ENCODE measurements at regions not wholly inside any gene's neighbourhood (a gene's known extent, or its start where the extent isn't known, plus 50 kb on each side); places are given as distances from the start of the nearest gene placed in this dataset.
"Not testable (repeated sequence)": the region's sequence is repeated elsewhere in the genome, so short reads cannot be mapped to it uniquely, and the experiment has no call there.

DNA sequence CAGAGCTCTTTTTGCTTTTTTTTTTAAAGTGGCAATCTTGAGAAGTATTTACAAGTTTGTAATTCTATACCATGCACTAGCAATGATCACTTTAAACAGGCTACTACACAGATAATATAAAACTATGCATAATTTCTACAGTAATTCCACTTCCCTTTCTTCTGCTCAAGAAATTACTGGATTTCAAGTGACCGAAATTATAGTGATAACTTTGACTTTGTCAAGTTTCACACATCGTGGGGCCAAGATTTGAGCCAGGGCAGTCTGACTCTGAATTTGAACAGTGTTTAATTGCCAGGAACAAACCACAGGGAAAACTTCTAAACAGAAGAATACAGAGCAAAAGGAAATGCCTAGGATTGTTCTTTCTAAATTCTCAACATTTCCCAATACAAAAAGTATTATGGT lies 288.3 kb upstream of the MKLN1 start:
- DNase-seq: no peak
- Histone ChIP-seq H3K27me3 (ENCODE audit: control insufficient read depth in 1 of 2, insufficient read depth in 2 of 2, low read length in 2 of 2) (no peaks in the 10 kb centered on the region), H3K27ac (ENCODE audit: low read depth in 1 of 2, low read length in 2 of 2) (no peak overlapping the region), H3K9me3 (ENCODE audit: control insufficient read depth in 1 of 2, insufficient read depth in 1 of 2, low read length in 2 of 2) (no peaks in the 10 kb centered on the region), H3K4me3 (ENCODE audit: low read length) (no peak overlapping the region), H3K36me3 (ENCODE audit: insufficient read depth, low read length) (peaks cover 13% of the 10 kb centered on the region), H3K4me1 (ENCODE audit: insufficient read depth, low read length) (peaks cover 32% of the 10 kb centered on the region)
- TF ChIP-seq, protein P1, sequence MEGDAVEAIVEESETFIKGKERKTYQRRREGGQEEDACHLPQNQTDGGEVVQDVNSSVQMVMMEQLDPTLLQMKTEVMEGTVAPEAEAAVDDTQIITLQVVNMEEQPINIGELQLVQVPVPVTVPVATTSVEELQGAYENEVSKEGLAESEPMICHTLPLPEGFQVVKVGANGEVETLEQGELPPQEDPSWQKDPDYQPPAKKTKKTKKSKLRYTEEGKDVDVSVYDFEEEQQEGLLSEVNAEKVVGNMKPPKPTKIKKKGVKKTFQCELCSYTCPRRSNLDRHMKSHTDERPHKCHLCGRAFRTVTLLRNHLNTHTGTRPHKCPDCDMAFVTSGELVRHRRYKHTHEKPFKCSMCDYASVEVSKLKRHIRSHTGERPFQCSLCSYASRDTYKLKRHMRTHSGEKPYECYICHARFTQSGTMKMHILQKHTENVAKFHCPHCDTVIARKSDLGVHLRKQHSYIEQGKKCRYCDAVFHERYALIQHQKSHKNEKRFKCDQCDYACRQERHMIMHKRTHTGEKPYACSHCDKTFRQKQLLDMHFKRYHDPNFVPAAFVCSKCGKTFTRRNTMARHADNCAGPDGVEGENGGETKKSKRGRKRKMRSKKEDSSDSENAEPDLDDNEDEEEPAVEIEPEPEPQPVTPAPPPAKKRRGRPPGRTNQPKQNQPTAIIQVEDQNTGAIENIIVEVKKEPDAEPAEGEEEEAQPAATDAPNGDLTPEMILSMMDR (IDR thresholded peaks at IDR 0.05): no peak
- Mint-ChIP-seq H3K4me1 (ENCODE audit: low read depth) (peaks cover 81% of the 10 kb centered on the region), H3K27ac (peak overlapping the region; percentile 19), H3K27me3 (no peaks in the 10 kb centered on the region), H3K4me3 (peak overlapping the region; percentile 3), H3K36me3 (ENCODE audit: low read depth) (peaks cover 66% of the 10 kb centered on the region), H3K9me3 (no peaks in the 10 kb centered on the region)
- POLR2A ChIA-PET: interaction anchor here (1.1 to 2.0 kb wide), 5 partner anchors 18 to 142 kb away, joined by 4 to 10 read pairs (median 5); no protein-coding TSS in a partner anchor
- ATAC-seq (ENCODE audit: poor library complexity): no peak
- intact Hi-C loops (cut with DNase I, micrococcal nuclease): loop anchor here in 1 of 2 experiments (10.0 kb wide), 1 partner anchor 55 kb away; no protein-coding TSS in a partner anchor
- CTCF ChIA-PET: interaction anchor here (0.7 to 2.2 kb wide), 11 partner anchors 12 to 264 kb away, joined by 3 to 14 read pairs (median 4); no protein-coding TSS in a partner anchor

GRCh38 chr7:131039836-131040235 lies 287.8 kb upstream of the MKLN1 start:
- H3K4me3 Mint-ChIP-seq: peak overlapping the region; percentile 3
- intact Hi-C loops (cut with DNase I, micrococcal nuclease): loop anchor here (1.0 to 10.0 kb wide), 5 partner anchors 13 to 143 kb away; no protein-coding TSS in a partner anchor
- Histone ChIP-seq H3K36me3 (ENCODE audit: insufficient read depth, low read length) (peaks cover 12% of the 10 kb centered on the region), H3K4me1 (ENCODE audit: insufficient read depth, low read length) (peaks cover 27% of the 10 kb centered on the region), H3K9me3 (ENCODE audit: control insufficient read depth in 1 of 2, insufficient read depth in 1 of 2, low read length in 2 of 2) (no peaks in the 10 kb centered on the region), H3K27ac (ENCODE audit: low read depth in 1 of 2, low read length in 2 of 2) (no peak overlapping the region), H3K27me3 (ENCODE audit: control insufficient read depth in 1 of 2, insufficient read depth in 2 of 2, low read length in 2 of 2) (no peaks in the 10 kb centered on the region), H3K4me3 (ENCODE audit: low read length) (no peak overlapping the region)
- H3K27me3 Mint-ChIP-seq: no peaks in the 10 kb centered on the region
- ChIA-PET CTCF (interaction anchor here (0.6 to 2.2 kb wide), 25 partner anchors 10 to 263 kb away, joined by 3 to 14 read pairs (median 4); no protein-coding TSS in a partner anchor), POLR2A (interaction anchor here (0.6 to 2.0 kb wide), 11 partner anchors 15 to 288 kb away, joined by 3 to 10 read pairs (median 4); partner anchors contain the start of gene MKLN1)
- ATAC-seq (ENCODE audit: poor library complexity) (no peak), DNase-seq (no peak)
- peaks cover 80% of the 10 kb centered on the region for H3K4me1 Mint-ChIP-seq (ENCODE audit: low read depth)
- peak overlapping the region; percentile 19 for H3K27ac Mint-ChIP-seq
- peaks cover 66% of the 10 kb centered on the region for H3K36me3 Mint-ChIP-seq (ENCODE audit: low read depth)
- H3K9me3 Mint-ChIP-seq: no peaks in the 10 kb centered on the region
- TF ChIP-seq, protein P1 (IDR thresholded peaks at IDR 0.05): no peak

DNA sequence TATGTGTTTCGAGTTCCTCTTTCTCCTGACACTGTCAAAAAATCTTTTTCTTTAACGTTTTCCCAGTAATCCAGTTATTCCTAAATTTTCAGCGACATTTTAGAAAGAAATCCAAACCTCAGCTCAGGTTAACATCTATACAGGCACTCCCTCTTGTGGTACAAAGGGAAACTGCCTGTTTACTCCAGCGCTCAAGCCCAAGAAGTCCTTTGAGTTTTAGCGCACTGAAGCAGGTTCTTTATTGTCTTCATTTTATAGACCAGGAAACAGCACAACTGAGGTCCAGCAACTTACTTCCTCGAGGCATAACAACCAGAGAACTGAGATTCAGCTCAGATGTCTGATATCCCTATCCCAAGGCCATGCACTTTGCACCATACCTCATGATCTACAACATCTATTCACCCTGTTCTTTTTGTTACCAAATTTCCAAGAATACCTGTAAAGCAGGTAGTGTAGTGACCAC lies 287.2 kb upstream of the MKLN1 start:
- no peaks in the 10 kb centered on the region for H3K27me3 ChIP-seq (ENCODE audit: control insufficient read depth in 1 of 2, insufficient read depth in 2 of 2, low read length in 2 of 2)
- H3K9me3 Mint-ChIP-seq: peaks cover 2% of the 10 kb centered on the region
- DNase-seq: peak in 6 of 14 experiments; percentile 31 to 81 (median 65)
- peaks cover 23% of the 10 kb centered on the region for H3K4me1 ChIP-seq (ENCODE audit: insufficient read depth, low read length)
- H3K9me3 ChIP-seq (ENCODE audit: control insufficient read depth in 1 of 2, insufficient read depth in 1 of 2, low read length in 2 of 2): no peaks in the 10 kb centered on the region
- no peak overlapping the region for H3K27ac ChIP-seq (ENCODE audit: low read depth in 1 of 2, low read length in 2 of 2)
- ChIA-PET POLR2A (interaction anchor here (0.6 to 2.0 kb wide), 11 partner anchors 11 to 287 kb away, joined by 3 to 10 read pairs (median 4); partner anchors contain the start of gene MKLN1), CTCF (interaction anchor here (0.6 to 2.2 kb wide), 27 partner anchors 11 to 462 kb away, joined by 3 to 14 read pairs (median 4); no protein-coding TSS in a partner anchor)
- H3K36me3 Mint-ChIP-seq (ENCODE audit: low read depth): peaks cover 71% of the 10 kb centered on the region
- H3K27ac Mint-ChIP-seq: peak overlapping the region; percentile 72
- no peak overlapping the region for H3K4me3 ChIP-seq (ENCODE audit: low read length)
- peaks cover 15% of the 10 kb centered on the region for H3K36me3 ChIP-seq (ENCODE audit: insufficient read depth, low read length)
- H3K27me3 Mint-ChIP-seq: no peaks in the 10 kb centered on the region
- peaks cover 80% of the 10 kb centered on the region for H3K4me1 Mint-ChIP-seq (ENCODE audit: low read depth)
- intact Hi-C loops (cut with DNase I, micrococcal nuclease): loop anchor here (1.0 to 5.0 kb wide), 4 partner anchors 13 to 144 kb away; no protein-coding TSS in a partner anchor
- peak overlapping the region; percentile 47 for H3K4me3 Mint-ChIP-seq
- TF ChIP-seq, protein P1 (IDR thresholded peaks at IDR 0.05): peak; percentile 95
- peak; percentile 58 for ATAC-seq (ENCODE audit: poor library complexity)

DNA sequence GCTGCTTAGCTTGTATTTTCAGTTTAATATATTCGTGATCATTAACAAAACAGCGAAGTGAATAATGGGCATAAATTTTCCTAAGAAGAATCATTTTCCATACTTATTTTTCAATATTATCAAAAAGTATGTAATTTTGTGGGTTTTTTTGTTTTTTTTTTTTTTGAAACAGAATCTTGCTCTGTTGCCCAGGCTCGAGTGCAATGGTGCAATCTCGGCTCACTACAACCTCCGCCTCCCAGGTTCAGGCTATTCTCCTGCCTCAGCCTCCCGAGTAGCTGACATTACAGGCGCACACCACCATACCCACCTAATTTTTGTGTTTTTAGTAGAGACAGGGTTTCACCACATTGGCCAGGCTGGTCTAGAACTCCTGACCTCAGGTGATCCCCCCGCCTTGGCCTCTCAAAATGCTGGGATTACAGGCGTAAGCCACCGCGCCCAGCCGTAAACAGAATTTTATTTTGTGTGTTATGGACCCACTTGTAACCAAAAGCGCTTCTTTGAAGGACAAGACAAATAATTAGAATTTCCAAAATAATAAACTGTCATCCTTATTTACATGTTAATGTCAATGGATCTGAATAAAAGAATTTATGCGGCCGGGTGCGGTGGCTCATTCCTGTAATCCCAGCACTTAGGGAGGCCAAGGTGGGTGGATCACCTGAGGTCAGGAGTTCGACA lies 286.5 kb upstream of the MKLN1 start:
- peaks cover 18% of the 10 kb centered on the region for H3K36me3 ChIP-seq (ENCODE audit: insufficient read depth, low read length)
- Mint-ChIP-seq H3K27ac (peak overlapping the region; percentile 72), H3K4me3 (peak overlapping the region; percentile 47), H3K36me3 (ENCODE audit: low read depth) (peaks cover 73% of the 10 kb centered on the region), H3K4me1 (ENCODE audit: low read depth) (peaks cover 78% of the 10 kb centered on the region)
- not testable (repeated sequence) for H3K27me3 ChIP-seq (ENCODE audit: control insufficient read depth in 1 of 2, insufficient read depth in 2 of 2, low read length in 2 of 2); H3K4me3 ChIP-seq (ENCODE audit: low read length); H3K27me3 Mint-ChIP-seq; ATAC-seq (ENCODE audit: poor library complexity); H3K9me3 Mint-ChIP-seq; H3K9me3 ChIP-seq (ENCODE audit: control insufficient read depth in 1 of 2, insufficient read depth in 1 of 2, low read length in 2 of 2); DNase-seq; H3K27ac ChIP-seq (ENCODE audit: low read depth in 1 of 2, low read length in 2 of 2)
- POLR2A ChIA-PET: interaction anchor here (0.8 to 2.0 kb wide), 6 partner anchors 10 to 286 kb away, joined by 3 to 10 read pairs (median 4); partner anchors contain the start of gene MKLN1
- intact Hi-C loops (cut with DNase I, micrococcal nuclease): loop anchor here (2.0 to 5.0 kb wide), 2 partner anchors 129 to 144 kb away; no protein-coding TSS in a partner anchor
- CTCF ChIA-PET: interaction anchor here (0.8 to 2.2 kb wide), 20 partner anchors 11 to 461 kb away, joined by 3 to 14 read pairs (median 4); no protein-coding TSS in a partner anchor
- H3K4me1 ChIP-seq (ENCODE audit: insufficient read depth, low read length): peaks cover 24% of the 10 kb centered on the region
